Nephron (organoid): ENCODE measurements at regions not wholly inside any gene's neighbourhood (a gene's known extent, or its start where the extent isn't known, plus 50 kb on each side); places are given as distances from the start of the nearest gene placed in this dataset.

Experiments used
- H3K27ac Mint-ChIP-seq, 3 experiments: 2 replicates each; pipeline ENCODE4 v1.8.0; 2020; ENCODE audit warnings: mixed read lengths in 3 of 3, mild to moderate bottlenecking in 2 of 3, moderate library complexity in 1 of 3
- H3K27me3 Mint-ChIP-seq: 2 replicates; pipeline ENCODE4 v1.8.0; 2021; ENCODE audit warnings: low read depth, mild to moderate bottlenecking, moderate library complexity, mixed read lengths
- H3K36me3 Mint-ChIP-seq: 2 replicates; pipeline ENCODE4 v1.8.0; 2020; ENCODE audit warnings: low read depth, mixed read lengths
- H3K4me1 Mint-ChIP-seq: 2 replicates; pipeline ENCODE4 v1.8.0; 2020; ENCODE audit warnings: mixed read lengths
- H3K4me3 Mint-ChIP-seq, 3 experiments: 2 replicates each; pipeline ENCODE4 v1.8.0; 2020; ENCODE audit warnings: mild to moderate bottlenecking in 3 of 3, mixed read lengths in 3 of 3, moderate library complexity in 2 of 3
- H3K9me3 Mint-ChIP-seq: 2 replicates; pipeline ENCODE4 v1.8.0; 2020; ENCODE audit warnings: mixed read lengths
- TF ChIP-seq, protein P1 (sequence below), 3 experiments: fragments of 200-600 bp; sonication (generic); IDR thresholded peaks; one replicate each; pipeline ENCODE4 v1.5.0; 2021; ENCODE audit warnings: antibody characterized with exemption in 3 of 3; ENCODE audit not compliant: unreplicated experiment in 3 of 3

DNA sequence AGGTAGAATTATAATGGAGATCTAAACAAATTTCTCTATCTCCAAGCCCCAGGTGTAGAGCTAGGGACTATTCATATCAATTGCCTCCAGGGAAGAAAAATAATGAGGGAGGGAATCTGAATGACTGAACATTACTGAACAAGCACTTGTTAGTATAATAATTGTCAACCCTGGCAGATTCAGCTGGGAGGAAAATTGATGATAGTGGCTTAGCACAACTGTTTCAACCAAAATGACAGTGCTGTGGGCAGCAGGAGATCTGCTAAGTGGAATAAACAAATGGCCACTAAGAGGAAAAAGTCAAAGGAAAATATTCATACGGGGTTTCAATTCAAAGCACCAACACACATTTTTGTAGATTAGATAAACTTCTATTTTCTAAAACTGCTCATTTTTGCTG, 294.9 kb upstream of the ZNF385D start:
- Mint-ChIP-seq H3K4me1 (no peaks in the 10 kb centered on the region), H3K4me3 (no peak overlapping the region), H3K9me3 (peaks cover 10% of the 10 kb centered on the region), H3K27ac (no peak overlapping the region), H3K27me3 (peaks cover 3% of the 10 kb centered on the region), H3K36me3 (no peaks in the 10 kb centered on the region)
- TF ChIP-seq, protein P1, sequence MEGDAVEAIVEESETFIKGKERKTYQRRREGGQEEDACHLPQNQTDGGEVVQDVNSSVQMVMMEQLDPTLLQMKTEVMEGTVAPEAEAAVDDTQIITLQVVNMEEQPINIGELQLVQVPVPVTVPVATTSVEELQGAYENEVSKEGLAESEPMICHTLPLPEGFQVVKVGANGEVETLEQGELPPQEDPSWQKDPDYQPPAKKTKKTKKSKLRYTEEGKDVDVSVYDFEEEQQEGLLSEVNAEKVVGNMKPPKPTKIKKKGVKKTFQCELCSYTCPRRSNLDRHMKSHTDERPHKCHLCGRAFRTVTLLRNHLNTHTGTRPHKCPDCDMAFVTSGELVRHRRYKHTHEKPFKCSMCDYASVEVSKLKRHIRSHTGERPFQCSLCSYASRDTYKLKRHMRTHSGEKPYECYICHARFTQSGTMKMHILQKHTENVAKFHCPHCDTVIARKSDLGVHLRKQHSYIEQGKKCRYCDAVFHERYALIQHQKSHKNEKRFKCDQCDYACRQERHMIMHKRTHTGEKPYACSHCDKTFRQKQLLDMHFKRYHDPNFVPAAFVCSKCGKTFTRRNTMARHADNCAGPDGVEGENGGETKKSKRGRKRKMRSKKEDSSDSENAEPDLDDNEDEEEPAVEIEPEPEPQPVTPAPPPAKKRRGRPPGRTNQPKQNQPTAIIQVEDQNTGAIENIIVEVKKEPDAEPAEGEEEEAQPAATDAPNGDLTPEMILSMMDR (IDR thresholded peaks at IDR 0.05; ENCODE audit: unreplicated experiment in 3 of 3), result no peak

DNA sequence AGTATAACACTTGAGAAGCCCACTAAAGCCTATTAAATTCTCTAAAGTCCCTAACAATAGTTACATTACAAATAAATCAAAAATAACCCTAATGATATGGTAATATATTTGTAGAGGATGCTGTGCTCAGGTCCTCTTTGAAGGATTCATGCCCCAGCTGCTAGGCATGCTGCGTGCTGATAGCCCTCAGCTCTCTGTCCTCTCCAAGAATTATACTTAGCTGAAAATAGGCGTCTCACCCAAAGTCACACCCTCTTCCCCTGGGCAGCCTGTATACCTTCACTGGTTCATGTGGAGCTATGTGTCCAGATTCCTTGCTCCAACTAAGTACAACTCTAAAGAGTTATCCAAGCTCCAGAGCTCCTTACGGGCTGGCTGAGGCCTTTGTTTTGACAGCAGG, 312.5 kb upstream of the ZNF385D start:
- Mint-ChIP-seq H3K4me3 (no peak overlapping the region), H3K27ac (no peak overlapping the region), H3K27me3 (no peaks in the 10 kb centered on the region), H3K36me3 (no peaks in the 10 kb centered on the region), H3K9me3 (no peaks in the 10 kb centered on the region), H3K4me1 (no peaks in the 10 kb centered on the region)
- TF ChIP-seq, protein P1 (IDR thresholded peaks at IDR 0.05; ENCODE audit: unreplicated experiment in 3 of 3), result no peak

DNA sequence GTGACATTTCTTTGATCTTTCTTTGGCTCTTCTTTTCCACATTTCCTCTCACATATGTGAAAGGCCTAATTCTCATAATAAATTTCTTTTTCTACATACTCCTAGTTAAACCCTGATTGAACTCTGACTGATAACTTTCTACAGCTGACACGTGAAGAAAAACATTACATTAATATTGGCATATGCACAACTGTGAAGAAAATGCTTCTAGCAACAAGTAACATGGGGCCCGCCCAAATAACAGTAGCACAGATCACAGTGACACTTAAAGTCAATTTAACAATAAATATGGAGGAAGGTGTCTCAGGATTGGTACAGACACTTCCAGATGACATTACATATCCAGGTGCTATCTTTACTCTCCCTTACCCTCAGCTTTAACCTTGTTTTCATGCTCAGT, 317.6 kb upstream of the ZNF385D start:
- H3K27me3 Mint-ChIP-seq, result no peaks in the 10 kb centered on the region
- no peaks in the 10 kb centered on the region for H3K9me3 Mint-ChIP-seq
- TF ChIP-seq, protein P1 (IDR thresholded peaks at IDR 0.05; ENCODE audit: unreplicated experiment in 3 of 3), result no peak
- no peaks in the 10 kb centered on the region for H3K4me1 Mint-ChIP-seq
- H3K4me3 Mint-ChIP-seq, result no peak overlapping the region
- no peaks in the 10 kb centered on the region for H3K36me3 Mint-ChIP-seq
- H3K27ac Mint-ChIP-seq, result no peak overlapping the region

DNA sequence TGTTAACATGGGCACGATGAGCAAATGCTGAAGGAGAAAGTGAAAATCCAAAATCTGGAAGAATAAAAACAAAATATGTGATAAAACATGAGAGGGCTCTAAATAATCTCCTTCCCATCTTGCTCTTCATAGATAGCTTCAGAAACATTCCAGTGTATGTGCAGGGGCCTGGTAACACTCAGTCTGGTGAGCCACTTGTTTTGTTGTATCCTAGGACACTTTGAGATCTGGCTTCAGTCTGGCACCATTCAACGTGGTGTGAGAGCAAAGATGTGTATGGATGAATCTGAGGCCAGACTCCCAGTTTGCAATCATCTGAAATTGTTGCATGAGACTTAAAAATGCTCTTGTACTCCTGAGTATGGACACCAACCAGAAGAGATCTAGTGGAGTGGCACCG, 337.2 kb upstream of the ZNF385D start:
- no peaks in the 10 kb centered on the region for H3K27me3 Mint-ChIP-seq
- no peaks in the 10 kb centered on the region for H3K9me3 Mint-ChIP-seq
- no peak overlapping the region for H3K4me3 Mint-ChIP-seq
- TF ChIP-seq, protein P1 (IDR thresholded peaks at IDR 0.05; ENCODE audit: unreplicated experiment in 3 of 3), result no peak
- no peaks in the 10 kb centered on the region for H3K4me1 Mint-ChIP-seq
- H3K36me3 Mint-ChIP-seq, result no peaks in the 10 kb centered on the region
- H3K27ac Mint-ChIP-seq, result no peak overlapping the region

DNA sequence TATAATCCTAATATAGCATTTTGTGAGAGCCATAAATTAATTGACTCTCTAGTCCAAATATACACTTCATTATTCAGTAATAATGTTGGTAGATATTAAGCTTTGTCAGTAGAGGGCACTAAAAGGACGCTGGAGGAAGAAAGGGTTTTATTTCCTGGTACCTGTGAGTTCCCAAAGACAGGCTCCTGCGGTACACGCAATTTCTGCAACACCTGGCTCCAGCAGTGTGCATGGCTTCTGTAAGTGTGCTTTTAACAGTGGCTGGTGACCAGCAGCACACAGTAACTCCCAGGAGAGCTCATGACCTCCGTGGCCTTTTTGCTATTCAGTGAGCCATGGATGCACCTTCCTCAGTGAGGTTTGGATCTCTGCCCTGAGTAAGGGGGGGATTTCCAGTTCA, 338.3 kb upstream of the ZNF385D start:
- TF ChIP-seq, protein P1 (IDR thresholded peaks at IDR 0.05; ENCODE audit: unreplicated experiment in 3 of 3), result peak in 2 of 3 experiments; percentile 48 to 64
- Mint-ChIP-seq H3K9me3 (no peaks in the 10 kb centered on the region), H3K36me3 (no peaks in the 10 kb centered on the region), H3K4me3 (no peak overlapping the region), H3K27ac (no peak overlapping the region), H3K4me1 (no peaks in the 10 kb centered on the region), H3K27me3 (no peaks in the 10 kb centered on the region)

DNA sequence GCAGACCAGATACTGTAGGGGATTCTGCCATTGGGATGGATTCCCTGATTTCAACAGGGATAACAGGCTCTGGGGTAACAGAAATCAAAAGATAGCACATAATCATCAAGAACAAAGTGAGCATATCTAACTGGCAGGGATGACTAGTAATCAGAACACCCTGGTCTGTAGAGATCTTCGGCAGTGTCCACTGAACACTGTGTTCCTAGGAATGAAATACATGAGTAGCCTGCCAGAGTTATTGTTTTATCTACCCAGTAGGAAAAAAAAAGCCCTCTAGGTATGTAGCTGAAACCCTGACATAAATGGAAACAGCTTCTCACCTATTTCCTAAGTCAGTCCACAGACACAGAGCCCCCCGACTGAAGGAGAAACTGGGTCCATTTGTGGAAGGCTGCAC, 340.3 kb upstream of the ZNF385D start:
- TF ChIP-seq, protein P1 (IDR thresholded peaks at IDR 0.05; ENCODE audit: unreplicated experiment in 3 of 3), result no peak
- no peaks in the 10 kb centered on the region for H3K9me3 Mint-ChIP-seq
- no peaks in the 10 kb centered on the region for H3K27me3 Mint-ChIP-seq
- no peak overlapping the region for H3K27ac Mint-ChIP-seq
- H3K36me3 Mint-ChIP-seq, result no peaks in the 10 kb centered on the region
- no peak overlapping the region for H3K4me3 Mint-ChIP-seq
- H3K4me1 Mint-ChIP-seq, result no peaks in the 10 kb centered on the region
